Osteoblast (primary cell): ENCODE measurements at regions not wholly inside any gene's neighbourhood (a gene's known extent, or its start where the extent isn't known, plus 50 kb on each side); places are given as distances from the start of the nearest gene placed in this dataset.
A peak's percentile ranks its signal among the peaks of the same experiment; 100 is the strongest.

Source experiments
- DNase-seq: peaks from one replicate; pipeline ENCODE4 v3.0.0; 2011; ENCODE audit warnings: low spot score, mixed read lengths; ENCODE audit not compliant: insufficient read length; ENCODE audit errors: missing footprints
- H2AFZ ChIP-seq: 2 replicates; pipeline ENCODE4 v1.6.0; 2011; ENCODE audit warnings: mild to moderate bottlenecking, low read length
- H3K27ac ChIP-seq: 2 replicates; pipeline ENCODE4 v1.5.1; 2011; ENCODE audit warnings: mild to moderate bottlenecking, low read depth, low read length, moderate library complexity
- H3K27me3 ChIP-seq: 2 replicates; pipeline ENCODE4 v1.6.0; 2012; ENCODE audit warnings: mild to moderate bottlenecking, control low read depth, inconsistent platforms, low read length, moderate library complexity; ENCODE audit not compliant: insufficient read depth
- H3K36me3 ChIP-seq: 2 replicates; pipeline ENCODE4 v1.5.1; 2011; ENCODE audit warnings: mild to moderate bottlenecking, low read length, control low read depth, moderate library complexity; ENCODE audit not compliant: insufficient read depth
- H3K4me1 ChIP-seq: 2 replicates; pipeline ENCODE4 v1.5.1; 2011; ENCODE audit warnings: mild to moderate bottlenecking, low read length, control low read depth, moderate library complexity; ENCODE audit not compliant: insufficient read depth
- H3K4me2 ChIP-seq: 2 replicates; pipeline ENCODE4 v1.6.0; 2011; ENCODE audit warnings: mild to moderate bottlenecking, low read length; ENCODE audit not compliant: insufficient read depth
- H3K4me3 ChIP-seq: fragments of 200-600 bp; sonication (generic); 3 replicates; pipeline ENCODE4 v1.5.1; 2012; ENCODE audit warnings: mild to moderate bottlenecking, low read length, inconsistent platforms; ENCODE audit not compliant: insufficient read depth
- H3K79me2 ChIP-seq: 2 replicates; pipeline ENCODE4 v1.6.0; 2012; ENCODE audit warnings: mild to moderate bottlenecking, low read length, control low read depth, inconsistent platforms; ENCODE audit not compliant: insufficient read depth
- H3K9me3 ChIP-seq: 2 replicates; pipeline ENCODE4 v1.5.1; 2011; ENCODE audit warnings: low read depth, low read length, control low read depth
- H4K20me1 ChIP-seq: 2 replicates; pipeline ENCODE4 v1.6.0; 2012; ENCODE audit warnings: mild to moderate bottlenecking, low read length, control low read depth; ENCODE audit not compliant: insufficient read depth
- TF ChIP-seq, protein P1 (sequence below): IDR thresholded peaks from 2 replicates; pipeline ENCODE4 v1.5.1; 2011; ENCODE audit warnings: mild to moderate bottlenecking, low read depth, low read length, moderate library complexity; ENCODE audit errors: extremely low read depth

DNA sequence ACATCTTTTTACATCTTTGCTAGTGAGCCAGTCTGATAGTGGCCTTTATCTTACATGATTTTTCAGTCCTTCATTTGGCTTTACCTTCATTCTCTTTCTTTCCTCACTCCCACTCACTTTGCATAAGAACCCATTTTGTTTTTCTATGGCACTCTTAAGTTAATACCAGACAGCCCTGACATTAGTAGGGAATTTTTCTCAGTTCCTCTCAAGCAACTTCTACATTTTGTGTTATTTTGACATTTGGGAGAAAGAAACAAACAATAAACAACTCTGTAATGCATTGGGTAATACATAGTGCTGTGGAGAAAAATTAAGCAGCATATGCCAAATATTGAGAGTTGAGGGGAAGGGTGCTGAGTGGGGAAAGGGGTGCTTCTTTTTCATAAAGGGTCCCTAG is 524.1 kb upstream of the JAG1 start:
- Histone ChIP-seq H3K4me1 (peaks cover 13% of the 10 kb centered on the region), H3K36me3 (no peaks in the 10 kb centered on the region), H3K27ac (no peak overlapping the region), H3K4me2 (no peak overlapping the region), H3K79me2 (no peaks in the 10 kb centered on the region), H2AFZ (no peak overlapping the region), H3K4me3 (no peak overlapping the region), H3K27me3 (no peaks in the 10 kb centered on the region), H4K20me1 (no peaks in the 10 kb centered on the region), H3K9me3 (no peaks in the 10 kb centered on the region)
- no peak for DNase-seq
- TF ChIP-seq, protein P1, sequence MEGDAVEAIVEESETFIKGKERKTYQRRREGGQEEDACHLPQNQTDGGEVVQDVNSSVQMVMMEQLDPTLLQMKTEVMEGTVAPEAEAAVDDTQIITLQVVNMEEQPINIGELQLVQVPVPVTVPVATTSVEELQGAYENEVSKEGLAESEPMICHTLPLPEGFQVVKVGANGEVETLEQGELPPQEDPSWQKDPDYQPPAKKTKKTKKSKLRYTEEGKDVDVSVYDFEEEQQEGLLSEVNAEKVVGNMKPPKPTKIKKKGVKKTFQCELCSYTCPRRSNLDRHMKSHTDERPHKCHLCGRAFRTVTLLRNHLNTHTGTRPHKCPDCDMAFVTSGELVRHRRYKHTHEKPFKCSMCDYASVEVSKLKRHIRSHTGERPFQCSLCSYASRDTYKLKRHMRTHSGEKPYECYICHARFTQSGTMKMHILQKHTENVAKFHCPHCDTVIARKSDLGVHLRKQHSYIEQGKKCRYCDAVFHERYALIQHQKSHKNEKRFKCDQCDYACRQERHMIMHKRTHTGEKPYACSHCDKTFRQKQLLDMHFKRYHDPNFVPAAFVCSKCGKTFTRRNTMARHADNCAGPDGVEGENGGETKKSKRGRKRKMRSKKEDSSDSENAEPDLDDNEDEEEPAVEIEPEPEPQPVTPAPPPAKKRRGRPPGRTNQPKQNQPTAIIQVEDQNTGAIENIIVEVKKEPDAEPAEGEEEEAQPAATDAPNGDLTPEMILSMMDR: no peak

DNA sequence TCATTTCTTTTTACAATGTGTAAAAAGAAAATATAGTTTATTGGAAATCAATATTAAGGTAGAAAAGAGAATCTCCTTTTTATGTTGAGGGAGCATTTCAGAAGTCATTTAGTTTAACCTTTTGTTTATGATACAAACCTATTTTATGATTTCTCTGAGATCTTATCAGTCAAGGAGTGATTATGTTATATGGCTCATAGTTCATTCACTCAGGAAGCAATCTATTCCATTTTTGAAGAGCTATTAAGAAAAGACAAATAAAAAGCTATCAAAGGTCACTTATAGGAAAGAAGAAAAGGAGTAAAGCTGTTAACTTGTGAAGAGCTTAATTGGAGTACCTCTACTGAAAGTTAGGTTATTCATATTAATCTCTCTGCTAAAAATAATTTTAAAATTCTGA is 526.6 kb upstream of the JAG1 start:
- Histone ChIP-seq H4K20me1 (no peaks in the 10 kb centered on the region), H3K79me2 (no peaks in the 10 kb centered on the region), H3K4me3 (no peak overlapping the region), H3K27me3 (no peaks in the 10 kb centered on the region), H3K4me2 (no peak overlapping the region), H3K4me1 (peaks cover 15% of the 10 kb centered on the region), H3K36me3 (no peaks in the 10 kb centered on the region), H2AFZ (no peak overlapping the region), H3K27ac (no peak overlapping the region), H3K9me3 (no peaks in the 10 kb centered on the region)
- no peak for DNase-seq
- TF ChIP-seq, protein P1: no peak

DNA sequence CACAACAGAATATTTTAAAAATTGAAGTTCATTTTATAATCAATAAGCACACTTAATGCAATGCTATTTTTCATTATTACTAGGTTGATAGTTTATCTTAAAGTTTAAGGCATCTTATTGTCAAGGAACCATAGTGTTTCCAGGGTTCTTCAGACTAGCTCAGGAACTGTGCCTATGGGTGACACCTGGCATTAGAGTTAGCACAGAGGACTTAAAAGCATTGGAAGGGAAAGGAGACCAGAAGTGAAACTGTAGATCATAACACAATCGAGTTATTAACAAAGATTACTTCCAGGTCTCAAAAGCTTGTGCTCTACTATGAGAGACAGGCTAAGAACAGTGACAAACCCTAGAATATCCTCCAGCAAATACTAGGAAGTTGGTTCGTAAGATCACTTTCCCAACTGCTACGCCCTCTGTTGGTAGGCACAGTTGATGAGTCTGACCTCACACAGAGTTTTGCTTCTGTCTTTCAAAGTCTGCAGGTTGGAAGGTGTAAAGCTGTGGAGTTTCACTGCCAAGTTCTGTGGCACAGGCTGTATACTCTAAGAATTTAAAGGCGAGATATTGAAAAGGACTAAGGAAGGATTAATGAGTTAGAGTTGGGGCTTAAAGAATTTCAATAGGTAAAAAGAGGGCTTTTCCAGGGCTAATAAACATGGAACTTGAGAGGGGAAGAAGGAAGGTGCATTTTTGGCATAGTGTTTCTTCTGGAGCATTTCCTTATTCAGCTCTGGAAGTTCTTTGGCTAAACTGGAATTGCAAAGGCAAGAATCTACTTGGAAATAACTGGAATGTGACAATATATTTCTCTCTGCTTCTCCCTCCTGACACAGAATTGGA is 531.3 kb upstream of the JAG1 start:
- TF ChIP-seq, protein P1: peak; percentile 96
- Histone ChIP-seq H3K4me2 (no peak overlapping the region), H3K79me2 (no peaks in the 10 kb centered on the region), H3K4me1 (peaks cover 19% of the 10 kb centered on the region), H4K20me1 (no peaks in the 10 kb centered on the region), H2AFZ (peak overlapping the region; percentile 52), H3K36me3 (no peaks in the 10 kb centered on the region), H3K27me3 (no peaks in the 10 kb centered on the region), H3K4me3 (no peak overlapping the region), H3K27ac (peak overlapping the region; percentile 31), H3K9me3 (no peaks in the 10 kb centered on the region)
- DNase-seq: no peak

DNA sequence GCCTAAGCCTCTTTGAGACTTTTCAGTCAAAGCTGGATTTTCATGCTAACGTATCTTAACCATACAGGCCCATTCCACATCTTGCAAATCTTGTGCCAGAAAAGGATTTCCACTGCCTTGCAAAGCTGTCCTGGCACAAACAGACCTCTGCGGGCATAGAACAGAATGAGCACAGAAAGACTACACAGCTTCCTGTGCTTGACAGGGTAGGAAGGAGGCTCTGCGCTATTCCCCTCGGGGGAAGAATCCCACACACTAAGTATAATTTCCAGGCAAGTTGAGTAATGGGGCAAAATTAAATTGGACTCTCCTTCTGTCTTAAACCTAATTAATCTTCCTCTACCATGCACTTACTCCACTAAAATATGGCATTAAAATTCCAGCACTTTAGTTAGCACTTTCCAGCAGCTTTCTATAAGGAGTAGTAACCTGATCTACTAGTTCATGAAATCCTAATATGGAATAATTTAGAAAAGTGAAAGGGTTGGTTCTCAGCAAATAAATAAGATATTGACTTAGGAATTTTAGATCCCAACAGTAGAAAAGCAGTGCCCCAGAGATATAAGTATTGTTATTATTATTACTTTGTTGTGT is 532.1 kb upstream of the JAG1 start:
- H3K4me3 ChIP-seq: no peak overlapping the region
- no peak overlapping the region for H3K27ac ChIP-seq
- no peaks in the 10 kb centered on the region for H3K9me3 ChIP-seq
- TF ChIP-seq, protein P1: no peak
- H2AFZ ChIP-seq: no peak overlapping the region
- H3K36me3 ChIP-seq: no peaks in the 10 kb centered on the region
- H3K79me2 ChIP-seq: no peaks in the 10 kb centered on the region
- H3K27me3 ChIP-seq: no peaks in the 10 kb centered on the region
- H4K20me1 ChIP-seq: no peaks in the 10 kb centered on the region
- peaks cover 19% of the 10 kb centered on the region for H3K4me1 ChIP-seq
- no peak for DNase-seq
- no peak overlapping the region for H3K4me2 ChIP-seq
